ENCODE measurements at regions not wholly inside any gene's neighbourhood (a gene's known extent, or its start where the extent isn't known, plus 50 kb on each side); places are given as distances from the start of the nearest gene placed in this dataset.

DNA sequence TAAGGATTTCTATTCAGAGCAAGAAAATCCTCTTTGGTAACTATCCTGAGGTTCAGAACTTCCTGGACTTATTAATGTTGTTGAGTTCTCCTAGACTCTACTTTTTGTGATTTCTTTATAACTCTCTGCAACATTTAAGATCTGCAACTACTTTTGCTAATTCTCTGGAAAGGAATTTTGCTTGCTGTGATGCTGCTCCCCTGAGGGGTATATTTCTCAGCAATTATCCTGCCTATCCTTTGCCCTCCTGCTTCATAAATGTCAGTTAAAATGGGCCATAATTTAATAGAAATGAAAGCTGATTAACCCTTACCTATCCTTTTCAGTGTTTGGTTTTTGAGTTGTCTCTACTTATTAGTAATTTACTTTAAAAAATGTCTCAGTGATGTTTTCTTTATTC lies 377.3 kb upstream of the LRRC3B start:
- no peak for DNase-seq
- Histone ChIP-seq H3K36me3 (no peaks in the 10 kb centered on the region), H3K27me3 (no peaks in the 10 kb centered on the region), H3K4me1 (no peaks in the 10 kb centered on the region), H3K9me3 (no peaks in the 10 kb centered on the region), H3K27ac (no peak overlapping the region), H3K4me3 (no peak overlapping the region)
- TF ChIP-seq POLR2A (IDR thresholded peaks at IDR 0.05): no peak
- TF ChIP-seq, protein P1, sequence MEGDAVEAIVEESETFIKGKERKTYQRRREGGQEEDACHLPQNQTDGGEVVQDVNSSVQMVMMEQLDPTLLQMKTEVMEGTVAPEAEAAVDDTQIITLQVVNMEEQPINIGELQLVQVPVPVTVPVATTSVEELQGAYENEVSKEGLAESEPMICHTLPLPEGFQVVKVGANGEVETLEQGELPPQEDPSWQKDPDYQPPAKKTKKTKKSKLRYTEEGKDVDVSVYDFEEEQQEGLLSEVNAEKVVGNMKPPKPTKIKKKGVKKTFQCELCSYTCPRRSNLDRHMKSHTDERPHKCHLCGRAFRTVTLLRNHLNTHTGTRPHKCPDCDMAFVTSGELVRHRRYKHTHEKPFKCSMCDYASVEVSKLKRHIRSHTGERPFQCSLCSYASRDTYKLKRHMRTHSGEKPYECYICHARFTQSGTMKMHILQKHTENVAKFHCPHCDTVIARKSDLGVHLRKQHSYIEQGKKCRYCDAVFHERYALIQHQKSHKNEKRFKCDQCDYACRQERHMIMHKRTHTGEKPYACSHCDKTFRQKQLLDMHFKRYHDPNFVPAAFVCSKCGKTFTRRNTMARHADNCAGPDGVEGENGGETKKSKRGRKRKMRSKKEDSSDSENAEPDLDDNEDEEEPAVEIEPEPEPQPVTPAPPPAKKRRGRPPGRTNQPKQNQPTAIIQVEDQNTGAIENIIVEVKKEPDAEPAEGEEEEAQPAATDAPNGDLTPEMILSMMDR (IDR thresholded peaks at IDR 0.05): no peak

DNA sequence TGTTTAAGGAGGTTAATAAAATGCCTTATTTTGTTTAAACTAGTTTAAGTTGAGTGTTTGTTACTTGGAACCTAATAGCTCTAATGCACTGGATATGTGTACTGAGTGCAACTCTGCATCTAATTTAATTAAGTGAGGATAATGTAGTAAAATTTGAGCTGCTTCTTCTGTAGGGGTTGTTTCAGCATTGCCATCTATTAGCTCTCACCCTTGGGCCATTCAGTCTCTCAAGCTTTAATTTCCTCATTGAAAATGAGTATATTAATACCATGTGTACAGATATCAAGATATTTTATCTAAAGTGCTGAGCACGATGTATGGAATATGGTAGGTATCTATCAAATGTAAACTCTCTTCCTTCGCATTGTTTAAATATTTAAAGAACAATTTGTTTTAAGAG lies 375.7 kb upstream of the LRRC3B start:
- no peak for DNase-seq
- Histone ChIP-seq H3K9me3 (no peaks in the 10 kb centered on the region), H3K27me3 (no peaks in the 10 kb centered on the region), H3K4me3 (no peak overlapping the region), H3K36me3 (no peaks in the 10 kb centered on the region), H3K27ac (no peak overlapping the region), H3K4me1 (no peaks in the 10 kb centered on the region)
- TF ChIP-seq, protein P1 (IDR thresholded peaks at IDR 0.05): no peak
- no peak for TF ChIP-seq POLR2A (IDR thresholded peaks at IDR 0.05)

- TF ChIP-seq, protein P1 (IDR thresholded peaks at IDR 0.05): no peak
- TF ChIP-seq POLR2A (IDR thresholded peaks at IDR 0.05): no peak
- H3K27ac ChIP-seq: no peak overlapping the region
- DNase-seq: no peak
- no peaks in the 10 kb centered on the region for H3K27me3 ChIP-seq
- no peaks in the 10 kb centered on the region for H3K9me3 ChIP-seq
- no peaks in the 10 kb centered on the region for H3K4me1 ChIP-seq
- H3K36me3 ChIP-seq: no peaks in the 10 kb centered on the region
- no peak overlapping the region for H3K4me3 ChIP-seq
Measured at GRCh38 chr3:26247712-26248111, 374.9 kb upstream of the LRRC3B start.

DNA sequence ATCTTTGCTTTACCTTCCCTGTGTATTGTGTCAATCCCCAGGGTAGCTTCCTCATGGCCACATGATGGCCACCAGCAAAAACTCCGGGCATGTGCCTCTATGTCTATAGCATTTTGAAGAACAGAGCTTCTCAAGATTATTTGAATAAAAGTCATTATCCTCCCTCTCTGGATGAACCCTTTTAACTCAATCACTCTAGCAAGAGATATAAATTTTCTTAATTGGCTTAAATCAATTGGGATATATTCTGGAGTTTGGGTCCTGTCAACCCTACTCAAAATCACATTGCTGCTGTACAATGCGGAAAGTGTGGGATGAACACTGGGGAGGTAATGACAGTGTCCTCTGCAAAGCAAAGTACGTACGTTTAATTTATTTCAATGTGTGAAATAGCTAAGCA lies 370.6 kb upstream of the LRRC3B start:
- H3K27me3 ChIP-seq: no peaks in the 10 kb centered on the region
- no peak overlapping the region for H3K27ac ChIP-seq
- no peaks in the 10 kb centered on the region for H3K36me3 ChIP-seq
- DNase-seq: no peak
- H3K4me1 ChIP-seq: no peaks in the 10 kb centered on the region
- no peaks in the 10 kb centered on the region for H3K9me3 ChIP-seq
- TF ChIP-seq POLR2A (IDR thresholded peaks at IDR 0.05): no peak
- no peak overlapping the region for H3K4me3 ChIP-seq

DNA sequence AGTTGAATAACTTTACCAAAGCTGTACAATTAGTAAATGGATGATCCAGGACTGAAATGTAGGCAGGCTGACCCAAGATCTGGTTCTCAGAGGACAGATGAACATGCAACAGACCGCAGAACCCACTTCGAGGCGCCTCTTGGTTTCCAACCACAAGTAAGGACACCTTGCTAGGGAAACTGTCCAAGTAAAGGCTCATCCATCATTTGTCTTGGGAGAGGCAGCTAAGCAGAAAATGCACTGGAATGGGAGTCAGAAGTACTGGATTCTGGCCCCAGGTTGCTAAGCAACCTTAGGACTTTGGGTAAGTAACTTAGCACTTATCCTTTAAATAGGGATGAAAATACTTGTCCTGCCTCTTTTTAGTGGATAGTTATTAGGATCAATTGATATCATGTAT lies 366.3 kb upstream of the LRRC3B start:
- H3K27me3 ChIP-seq: no peaks in the 10 kb centered on the region
- H3K27ac ChIP-seq: no peak overlapping the region
- no peaks in the 10 kb centered on the region for H3K9me3 ChIP-seq
- no peak overlapping the region for H3K4me3 ChIP-seq
- no peak for DNase-seq
- no peaks in the 10 kb centered on the region for H3K4me1 ChIP-seq
- TF ChIP-seq POLR2A (IDR thresholded peaks at IDR 0.05): no peak
- TF ChIP-seq, protein P1 (IDR thresholded peaks at IDR 0.05): no peak
- H3K36me3 ChIP-seq: no peaks in the 10 kb centered on the region

- H3K4me3 ChIP-seq: no peak overlapping the region
- no peaks in the 10 kb centered on the region for H3K27me3 ChIP-seq
- no peak for DNase-seq
- TF ChIP-seq POLR2A (IDR thresholded peaks at IDR 0.05): no peak
- H3K9me3 ChIP-seq: no peaks in the 10 kb centered on the region
- no peaks in the 10 kb centered on the region for H3K4me1 ChIP-seq
- H3K36me3 ChIP-seq: no peaks in the 10 kb centered on the region
- no peak overlapping the region for H3K27ac ChIP-seq
Measured at GRCh38 chr3:26259176-26259575, 363.4 kb upstream of the LRRC3B start.

GRCh38 chr3:26260139-26260538 lies 362.4 kb upstream of the LRRC3B start:
- Histone ChIP-seq H3K9me3 (no peaks in the 10 kb centered on the region), H3K4me1 (no peaks in the 10 kb centered on the region), H3K27me3 (no peaks in the 10 kb centered on the region), H3K27ac (no peak overlapping the region), H3K4me3 (no peak overlapping the region), H3K36me3 (no peaks in the 10 kb centered on the region)
- no peak for DNase-seq
- TF ChIP-seq, protein P1 (IDR thresholded peaks at IDR 0.05): no peak
